HG03045 (cell line): ENCODE measurements at regions not wholly inside any gene's neighbourhood (a gene's known extent, or its start where the extent isn't known, plus 50 kb on each side); places are given as distances from the start of the nearest gene placed in this dataset.

Experiments
- ATAC-seq: cut with Tn5 transposase; IDR thresholded peaks from one replicate; pipeline ENCODE4 v1.9.1; 2021; ENCODE audit warnings: mild to moderate bottlenecking, moderate library complexity; ENCODE audit not compliant: unreplicated experiment

GRCh38 chr14:101115652-101116051 is 212.1 kb upstream of the RTL1 start:
- no peak for ATAC-seq

GRCh38 chr14:101116065-101116464 is 212.5 kb upstream of the RTL1 start:
- no peak for ATAC-seq

GRCh38 chr14:101116486-101117130 is 213.1 kb upstream of the RTL1 start:
- ATAC-seq = no peak

GRCh38 chr14:101117543-101117942 is 214.0 kb upstream of the RTL1 start:
- ATAC-seq = no peak

- no peak for ATAC-seq
Observed at GRCh38 chr14:101118233-101118632, 214.7 kb upstream of the RTL1 start.

- ATAC-seq = no peak
Observed at GRCh38 chr14:101118746-101119591, 215.4 kb upstream of the RTL1 start.

- ATAC-seq = no peak
Observed at GRCh38 chr14:101119830-101120571, 216.5 kb upstream of the RTL1 start.

GRCh38 chr14:101120641-101121507 is 217.4 kb upstream of the RTL1 start:
- ATAC-seq = no peak

- ATAC-seq = no peak
Observed at GRCh38 chr14:101121508-101122139, 218.1 kb upstream of the RTL1 start.

- no peak for ATAC-seq
Observed at GRCh38 chr14:101122237-101123141, 219.0 kb upstream of the RTL1 start.

GRCh38 chr14:101123618-101124510 is 220.3 kb upstream of the RTL1 start:
- ATAC-seq = no peak

GRCh38 chr14:101124815-101125214 is 221.3 kb upstream of the RTL1 start:
- ATAC-seq = no peak

- ATAC-seq = no peak
Observed at GRCh38 chr14:101125313-101125712, 221.8 kb upstream of the RTL1 start.

- no peak for ATAC-seq
Observed at GRCh38 chr14:101125719-101126651, 222.5 kb upstream of the RTL1 start.

- no peak for ATAC-seq
Observed at GRCh38 chr14:101126731-101127130, 223.2 kb upstream of the RTL1 start.

GRCh38 chr14:101127224-101127623 is 223.7 kb upstream of the RTL1 start:
- ATAC-seq = no peak
